GM12891 (cell line): ENCODE measurements at regions not wholly inside any gene's neighbourhood (a gene's known extent, or its start where the extent isn't known, plus 50 kb on each side); places are given as distances from the start of the nearest gene placed in this dataset.

Experiments used
- PAX5 ChIP-seq: IDR thresholded peaks from 2 replicates; pipeline ENCODE4 v1.6.1; 2011; ENCODE audit warnings: low read length, moderate library complexity, mild to moderate bottlenecking; ENCODE audit not compliant: insufficient read depth, severe bottlenecking
- POLR2A ChIP-seq: IDR thresholded peaks from 2 replicates; pipeline ENCODE4 v1.6.1; 2011; ENCODE audit warnings: low read depth, low read length, control low read depth
- POLR2AphosphoS5 ChIP-seq: IDR thresholded peaks from 2 replicates; pipeline ENCODE4 v1.6.1; 2011; ENCODE audit warnings: low read depth, low read length, control low read depth
- SPI1 ChIP-seq: IDR thresholded peaks from 2 replicates; pipeline ENCODE4 v1.6.1; 2011; ENCODE audit warnings: low read depth, low read length, control low read depth
- TAF1 ChIP-seq: IDR thresholded peaks from 2 replicates; pipeline ENCODE4 v1.6.1; 2011; ENCODE audit warnings: low read depth, low read length, control low read depth

GRCh38 chr5:10162468-10162867 is 87.2 kb downstream of the ATPSCKMT start:
- TF ChIP-seq SPI1: no peak
- TF ChIP-seq POLR2AphosphoS5: no peak
- TF ChIP-seq POLR2A: no peak
- no peak for TF ChIP-seq TAF1
- no peak for TF ChIP-seq PAX5
